Neural progenitor cell (in vitro differentiated cells): ENCODE measurements at regions not wholly inside any gene's neighbourhood (a gene's known extent, or its start where the extent isn't known, plus 50 kb on each side); places are given as distances from the start of the nearest gene placed in this dataset.

ENCODE experiments used
- DNase-seq: peaks from one replicate; pipeline ENCODE4 v3.0.0-alpha.2; 2016; ENCODE audit warnings: low spot score
- H2AFZ ChIP-seq: fragments of 200-600 bp; sonication (generic); replicated peaks from 2 replicates; pipeline ENCODE4 v1.6.1; 2016; ENCODE audit warnings: antibody characterized with exemption
- H3F3A ChIP-seq: fragments of 200-600 bp; sonication (generic); 2 replicates; pipeline ENCODE4 v1.6.1; 2016; ENCODE audit warnings: antibody characterized with exemption, low read depth
- H3K27ac ChIP-seq: fragments of 200-600 bp; sonication (generic); 2 replicates; pipeline ENCODE4 v1.5.1; 2016; ENCODE audit warnings: mild to moderate bottlenecking
- H3K27me3 ChIP-seq: fragments of 200-600 bp; sonication (generic); 2 replicates; pipeline ENCODE4 v1.6.1; 2016; ENCODE audit warnings: mild to moderate bottlenecking, moderate library complexity
- H3K36me3 ChIP-seq: fragments of 200-600 bp; sonication (generic); 2 replicates; pipeline ENCODE4 v1.5.1; 2016
- H3K4me1 ChIP-seq: fragments of 200-600 bp; sonication (generic); 2 replicates; pipeline ENCODE4 v1.6.1; 2016; ENCODE audit warnings: mixed run types
- H3K4me2 ChIP-seq: fragments of 200-600 bp; sonication (generic); 2 replicates; pipeline ENCODE4 v1.6.1; 2016
- H3K4me3 ChIP-seq: fragments of 200-600 bp; sonication (generic); 2 replicates; pipeline ENCODE4 v1.5.1; 2016
- H3K79me2 ChIP-seq: fragments of 200-600 bp; sonication (generic); 2 replicates; pipeline ENCODE4 v1.6.1; 2016; ENCODE audit warnings: low read depth
- H3K9ac ChIP-seq: fragments of 200-600 bp; sonication (generic); 2 replicates; pipeline ENCODE4 v1.6.1; 2016
- H3K9me3 ChIP-seq: fragments of 200-600 bp; sonication (generic); 2 replicates; pipeline ENCODE4 v1.5.1; 2016; ENCODE audit warnings: low read depth
- H4K20me1 ChIP-seq: fragments of 200-600 bp; sonication (generic); 2 replicates; pipeline ENCODE4 v1.6.1; 2016; ENCODE audit warnings: low read depth
- H3K27ac Mint-ChIP-seq: 3 replicates; pipeline ENCODE4 v1.8.0; 2021; ENCODE audit warnings: mixed read lengths
- H3K27me3 Mint-ChIP-seq: 2 replicates; pipeline ENCODE4 v1.8.0; 2022; ENCODE audit warnings: low read depth, mild to moderate bottlenecking, inconsistent platforms, moderate library complexity, mixed read lengths; ENCODE audit not compliant: insufficient read depth
- H3K36me3 Mint-ChIP-seq: 3 replicates; pipeline ENCODE4 v1.8.0; 2021; ENCODE audit warnings: mixed read lengths
- H3K4me1 Mint-ChIP-seq: 3 replicates; pipeline ENCODE4 v1.8.0; 2021; ENCODE audit warnings: mixed read lengths
- H3K4me3 Mint-ChIP-seq: 3 replicates; pipeline ENCODE4 v1.8.0; 2021; ENCODE audit warnings: mild to moderate bottlenecking, moderate library complexity, mixed read lengths
- H3K9me3 Mint-ChIP-seq: 3 replicates; pipeline ENCODE4 v1.8.0; 2020; ENCODE audit warnings: mixed read lengths
- EZH2 ChIP-seq: fragments of 200-600 bp; sonication (generic); IDR thresholded peaks from 2 replicates; pipeline ENCODE4 v1.6.1; 2017; ENCODE audit warnings: antibody characterized with exemption, mild to moderate bottlenecking, moderate library complexity
- EZH2phosphoT487 ChIP-seq: fragments of 200-600 bp; sonication (generic); IDR thresholded peaks from 2 replicates; pipeline ENCODE4 v1.6.1; 2017; ENCODE audit warnings: antibody characterized with exemption
- TF ChIP-seq, protein P1 (sequence below): fragments of 200-600 bp; sonication (generic); IDR thresholded peaks from 2 replicates; pipeline ENCODE4 v1.5.1; 2017; ENCODE audit warnings: antibody characterized with exemption, mild to moderate bottlenecking

DNA sequence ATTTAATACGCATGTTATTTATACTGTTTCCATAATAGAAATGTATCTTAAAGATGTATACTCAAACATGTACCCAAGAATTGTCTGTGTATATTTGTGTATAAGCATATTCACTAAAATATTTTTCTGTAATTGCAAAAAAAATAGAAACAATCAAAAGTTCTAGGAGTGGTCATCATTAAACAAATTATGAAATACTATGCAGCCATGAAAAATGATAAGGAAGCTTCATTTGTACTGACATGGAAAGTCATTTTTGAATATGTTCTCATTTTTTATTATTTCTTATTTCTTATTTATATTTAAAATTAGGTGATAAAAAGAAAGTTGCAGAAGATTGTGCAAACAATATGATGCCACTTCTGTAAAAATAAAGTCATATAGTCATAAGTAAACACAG lies 400.0 kb upstream of the AUTS2 start:
- Histone ChIP-seq H3K36me3 (no peaks in the 10 kb centered on the region), H3K27me3 (no peaks in the 10 kb centered on the region), H3K9me3 (no peaks in the 10 kb centered on the region), H4K20me1 (no peaks in the 10 kb centered on the region), H3K4me1 (no peaks in the 10 kb centered on the region), H3K9ac (no peak overlapping the region), H3F3A (no peaks in the 10 kb centered on the region), H3K79me2 (no peaks in the 10 kb centered on the region), H3K27ac (no peak overlapping the region), H3K4me2 (no peak overlapping the region), H2AFZ (no peak overlapping the region), H3K4me3 (no peak overlapping the region)
- Mint-ChIP-seq H3K36me3 (no peaks in the 10 kb centered on the region), H3K9me3 (no peaks in the 10 kb centered on the region), H3K4me3 (no peak overlapping the region), H3K4me1 (peaks cover 5% of the 10 kb centered on the region), H3K27me3 (peaks cover 8% of the 10 kb centered on the region), H3K27ac (no peak overlapping the region)
- no peak for TF ChIP-seq EZH2phosphoT487
- TF ChIP-seq, protein P1, sequence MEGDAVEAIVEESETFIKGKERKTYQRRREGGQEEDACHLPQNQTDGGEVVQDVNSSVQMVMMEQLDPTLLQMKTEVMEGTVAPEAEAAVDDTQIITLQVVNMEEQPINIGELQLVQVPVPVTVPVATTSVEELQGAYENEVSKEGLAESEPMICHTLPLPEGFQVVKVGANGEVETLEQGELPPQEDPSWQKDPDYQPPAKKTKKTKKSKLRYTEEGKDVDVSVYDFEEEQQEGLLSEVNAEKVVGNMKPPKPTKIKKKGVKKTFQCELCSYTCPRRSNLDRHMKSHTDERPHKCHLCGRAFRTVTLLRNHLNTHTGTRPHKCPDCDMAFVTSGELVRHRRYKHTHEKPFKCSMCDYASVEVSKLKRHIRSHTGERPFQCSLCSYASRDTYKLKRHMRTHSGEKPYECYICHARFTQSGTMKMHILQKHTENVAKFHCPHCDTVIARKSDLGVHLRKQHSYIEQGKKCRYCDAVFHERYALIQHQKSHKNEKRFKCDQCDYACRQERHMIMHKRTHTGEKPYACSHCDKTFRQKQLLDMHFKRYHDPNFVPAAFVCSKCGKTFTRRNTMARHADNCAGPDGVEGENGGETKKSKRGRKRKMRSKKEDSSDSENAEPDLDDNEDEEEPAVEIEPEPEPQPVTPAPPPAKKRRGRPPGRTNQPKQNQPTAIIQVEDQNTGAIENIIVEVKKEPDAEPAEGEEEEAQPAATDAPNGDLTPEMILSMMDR = no peak
- TF ChIP-seq EZH2 = no peak
- no peak for DNase-seq

DNA sequence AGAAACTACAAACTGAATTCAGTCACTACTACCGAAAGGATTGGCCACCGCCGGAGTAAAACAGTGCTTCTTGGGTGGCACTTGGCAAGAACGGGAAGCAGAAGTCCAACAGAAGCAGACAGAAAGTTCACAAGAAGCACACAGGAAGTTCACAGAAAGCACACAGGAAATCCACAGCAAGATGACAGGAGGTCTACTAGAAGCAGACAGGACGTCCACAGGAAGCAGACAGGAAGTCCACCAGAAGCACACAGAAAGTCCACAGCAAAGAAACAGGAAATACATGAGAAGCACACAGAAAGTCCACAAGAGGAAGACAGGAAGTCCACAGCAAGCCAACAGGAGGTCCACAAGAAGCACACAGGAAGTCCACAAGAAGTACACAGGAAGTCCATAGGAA lies 399.2 kb upstream of the AUTS2 start:
- no peak overlapping the region for H3K9ac ChIP-seq
- Mint-ChIP-seq H3K9me3 (no peaks in the 10 kb centered on the region), H3K4me1 (peaks cover 5% of the 10 kb centered on the region), H3K36me3 (no peaks in the 10 kb centered on the region), H3K27ac (no peak overlapping the region), H3K27me3 (peaks cover 8% of the 10 kb centered on the region), H3K4me3 (no peak overlapping the region)
- no peaks in the 10 kb centered on the region for H3K9me3 ChIP-seq
- no peaks in the 10 kb centered on the region for H3F3A ChIP-seq
- H3K4me3 ChIP-seq = no peak overlapping the region
- H3K27ac ChIP-seq = no peak overlapping the region
- no peak overlapping the region for H3K4me2 ChIP-seq
- DNase-seq = no peak
- H3K27me3 ChIP-seq = no peaks in the 10 kb centered on the region
- no peaks in the 10 kb centered on the region for H3K79me2 ChIP-seq
- H3K4me1 ChIP-seq = no peaks in the 10 kb centered on the region
- no peak for TF ChIP-seq EZH2
- TF ChIP-seq EZH2phosphoT487 = no peak
- TF ChIP-seq, protein P1 = no peak
- H4K20me1 ChIP-seq = no peaks in the 10 kb centered on the region
- H2AFZ ChIP-seq = peak overlapping the region; percentile 50
- no peaks in the 10 kb centered on the region for H3K36me3 ChIP-seq

DNA sequence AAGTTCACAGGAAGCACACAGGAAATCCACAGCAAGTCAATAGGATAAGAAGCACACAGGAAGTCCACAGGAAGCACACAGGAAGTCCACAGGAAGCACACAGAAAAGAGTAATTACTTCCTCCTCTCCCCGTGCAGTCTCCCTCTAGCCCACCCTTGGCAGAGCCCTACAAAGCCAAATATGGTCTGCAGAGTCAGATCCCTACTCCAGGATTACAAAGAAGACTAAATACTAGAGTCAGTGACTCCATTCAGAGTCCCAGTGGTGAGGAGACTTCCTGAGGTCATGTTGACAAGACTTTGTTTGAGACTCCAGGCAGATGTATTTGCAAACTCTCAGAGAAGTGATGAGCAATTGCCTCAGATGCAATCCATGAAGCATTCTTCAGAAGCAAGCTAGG lies 398.6 kb upstream of the AUTS2 start:
- TF ChIP-seq EZH2 = no peak
- TF ChIP-seq EZH2phosphoT487 = no peak
- TF ChIP-seq, protein P1 = no peak
- H3K36me3 Mint-ChIP-seq = no peaks in the 10 kb centered on the region
- no peak overlapping the region for H3K4me3 ChIP-seq

DNA sequence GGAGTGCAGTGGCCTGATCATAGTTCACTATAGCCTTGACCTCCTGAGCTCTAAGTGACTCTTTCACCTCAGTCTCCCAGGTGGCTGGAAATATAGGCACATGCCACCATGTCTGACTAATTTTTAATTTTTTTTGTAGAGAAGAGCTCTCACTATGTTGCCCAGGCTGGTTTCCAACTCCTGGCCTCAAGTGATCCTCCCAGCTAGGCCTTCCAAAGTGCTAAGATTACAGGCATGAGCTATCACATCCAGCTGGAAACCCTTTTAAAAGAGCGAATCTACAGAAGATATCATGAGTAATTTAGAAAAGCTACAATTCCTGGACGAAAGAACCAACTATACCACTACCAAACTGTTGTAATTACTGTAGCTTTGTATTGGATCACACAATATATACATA lies 394.4 kb upstream of the AUTS2 start:
- DNase-seq = no peak
- Mint-ChIP-seq H3K27ac (no peak overlapping the region), H3K4me3 (no peak overlapping the region), H3K36me3 (no peaks in the 10 kb centered on the region), H3K4me1 (peaks cover 5% of the 10 kb centered on the region), H3K27me3 (peaks cover 4% of the 10 kb centered on the region), H3K9me3 (no peaks in the 10 kb centered on the region)
- H3K36me3 ChIP-seq = no peaks in the 10 kb centered on the region
- H4K20me1 ChIP-seq = no peaks in the 10 kb centered on the region
- H3K27ac ChIP-seq = no peak overlapping the region
- H3F3A ChIP-seq = no peaks in the 10 kb centered on the region
- H3K9me3 ChIP-seq = no peaks in the 10 kb centered on the region
- no peak overlapping the region for H3K4me2 ChIP-seq
- no peaks in the 10 kb centered on the region for H3K4me1 ChIP-seq
- H3K9ac ChIP-seq = no peak overlapping the region
- no peak overlapping the region for H3K4me3 ChIP-seq
- TF ChIP-seq, protein P1 = no peak
- TF ChIP-seq EZH2 (no peak), EZH2phosphoT487 (no peak)
- no peaks in the 10 kb centered on the region for H3K79me2 ChIP-seq
- H2AFZ ChIP-seq = no peak overlapping the region
- H3K27me3 ChIP-seq = no peaks in the 10 kb centered on the region

More for the DNA sequence above, 398.6 kb upstream of the AUTS2 start:
- H3K79me2 ChIP-seq = no peaks in the 10 kb centered on the region
- H3K27ac ChIP-seq = no peak overlapping the region
- H3K4me1 Mint-ChIP-seq = peaks cover 5% of the 10 kb centered on the region
- no peaks in the 10 kb centered on the region for H3K9me3 ChIP-seq
- H3K4me1 ChIP-seq = no peaks in the 10 kb centered on the region
- no peaks in the 10 kb centered on the region for H3F3A ChIP-seq
- DNase-seq = no peak
- H3K27me3 ChIP-seq = no peaks in the 10 kb centered on the region
- H3K4me3 Mint-ChIP-seq = no peak overlapping the region
- no peak overlapping the region for H3K9ac ChIP-seq
- H3K27ac Mint-ChIP-seq = no peak overlapping the region
- H3K4me2 ChIP-seq = no peak overlapping the region
- H4K20me1 ChIP-seq = no peaks in the 10 kb centered on the region
- no peaks in the 10 kb centered on the region for H3K9me3 Mint-ChIP-seq
- H2AFZ ChIP-seq = no peak overlapping the region
- peaks cover 4% of the 10 kb centered on the region for H3K27me3 Mint-ChIP-seq
- no peaks in the 10 kb centered on the region for H3K36me3 ChIP-seq
